HEK293 (cell line): ENCODE measurements at regions not wholly inside any gene's neighbourhood (a gene's known extent, or its start where the extent isn't known, plus 50 kb on each side); places are given as distances from the start of the nearest gene placed in this dataset.

ENCODE experiments used
- CTCF ChIA-PET: fragments of 350-600 bp; formaldehyde crosslinking; extraction: SDS; loops from one replicate; lab custom pipeline; 2021; ENCODE audit warnings: antibody characterized with exemption; lab: Yijun Ruan, JAX
- POLR2A ChIA-PET: fragments of 300-600 bp; formaldehyde crosslinking; extraction: SDS; loops from one replicate; lab custom pipeline; 2020; ENCODE audit warnings: antibody characterized with exemption, inconsistent platforms; lab: Yijun Ruan, JAX
- H3K27ac ChIP-seq: fragments of 200-500 bp; sonication (Bioruptor generic); 2 replicates; pipeline ENCODE4 v1.5.1; 2014; ENCODE audit warnings: low read depth, low read length, control low read depth, inconsistent platforms; ENCODE audit errors: extremely low read depth
- H3K36me3 ChIP-seq, 2 experiments: fragments of 200-500 bp in 1 of 2; sonication (Bioruptor generic) in 1 of 2; 1 replicate in 1 of 2; 2 replicates in 1 of 2; pipeline ENCODE4 v1.5.1; 2014 to 2017; ENCODE audit warnings: inconsistent platforms in 2 of 2, low read length in 2 of 2; ENCODE audit not compliant: control insufficient read depth in 2 of 2, insufficient read depth in 1 of 2
- H3K4me1 ChIP-seq: fragments of 200-500 bp; sonication (Bioruptor generic); 2 replicates; pipeline ENCODE4 v1.5.1; 2014; ENCODE audit warnings: mild to moderate bottlenecking, low read length, inconsistent platforms; ENCODE audit not compliant: control insufficient read depth, insufficient read depth
- H3K4me3 ChIP-seq: 2 replicates; pipeline ENCODE4 v1.5.1; 2011; ENCODE audit warnings: low read depth, mild to moderate bottlenecking, control low read depth, low read length, moderate library complexity
- H3K9me3 ChIP-seq: fragments of 200-500 bp; sonication (Bioruptor generic); 2 replicates; pipeline ENCODE4 v1.5.1; 2014; ENCODE audit warnings: low read depth, low read length, inconsistent platforms; ENCODE audit not compliant: control insufficient read depth, insufficient read depth
- PRDM4 ChIP-seq: fragments of 450-650 bp; formaldehyde crosslinking; IDR thresholded peaks from 2 replicates; pipeline ENCODE4 v1.5.1; 2017; ENCODE audit warnings: missing biosample characterization, missing genetic modification characterization
- SP7 ChIP-seq: fragments of 450-650 bp; formaldehyde crosslinking; IDR thresholded peaks from 2 replicates; pipeline ENCODE4 v1.5.1; 2016; ENCODE audit warnings: missing biosample characterization, missing genetic modification characterization
- ZBTB6 ChIP-seq: fragments of 450-650 bp; formaldehyde crosslinking; IDR thresholded peaks from 2 replicates; pipeline ENCODE4 v1.5.1; 2017; ENCODE audit warnings: missing biosample characterization, missing genetic modification characterization
- ZEB2 ChIP-seq: fragments of 450-650 bp; formaldehyde crosslinking; IDR thresholded peaks from 2 replicates; pipeline ENCODE4 v1.5.1; 2016; ENCODE audit warnings: missing biosample characterization, missing genetic modification characterization
- ZFP3 ChIP-seq: fragments of 450-650 bp; formaldehyde crosslinking; IDR thresholded peaks from 2 replicates; pipeline ENCODE4 v1.5.1; 2016; ENCODE audit warnings: low read depth, missing biosample characterization, missing genetic modification characterization
- ZNF146 ChIP-seq: fragments of 450-650 bp; formaldehyde crosslinking; IDR thresholded peaks from 2 replicates; pipeline ENCODE4 v1.5.1; 2016; ENCODE audit warnings: missing biosample characterization, missing genetic modification characterization
- ZNF19 ChIP-seq: fragments of 450-650 bp; formaldehyde crosslinking; IDR thresholded peaks from 2 replicates; pipeline ENCODE4; 2016; ENCODE audit warnings: missing biosample characterization, missing genetic modification characterization, low read depth
- ZNF202 ChIP-seq: fragments of 450-650 bp; formaldehyde crosslinking; IDR thresholded peaks from 2 replicates; pipeline ENCODE4 v1.5.1; 2016; ENCODE audit warnings: missing biosample characterization, missing genetic modification characterization, borderline replicate concordance
- ZNF223 ChIP-seq: fragments of 450-650 bp; formaldehyde crosslinking; IDR thresholded peaks from 2 replicates; pipeline ENCODE4 v1.5.1; 2016; ENCODE audit warnings: missing biosample characterization, missing genetic modification characterization
- ZNF248 ChIP-seq: fragments of 450-650 bp; formaldehyde crosslinking; IDR thresholded peaks from 2 replicates; pipeline ENCODE4 v1.5.1; 2017; ENCODE audit warnings: missing biosample characterization, missing genetic modification characterization
- ZNF341 ChIP-seq: fragments of 450-650 bp; formaldehyde crosslinking; IDR thresholded peaks from 2 replicates; pipeline ENCODE4; 2016; ENCODE audit warnings: low read depth, missing biosample characterization, missing genetic modification characterization
- ZNF521 ChIP-seq: fragments of 450-650 bp; formaldehyde crosslinking; IDR thresholded peaks from 2 replicates; pipeline ENCODE4 v1.5.1; 2017; ENCODE audit warnings: missing biosample characterization, mild to moderate bottlenecking, missing genetic modification characterization
- ZNF548 ChIP-seq: fragments of 450-650 bp; formaldehyde crosslinking; IDR thresholded peaks from 2 replicates; pipeline ENCODE4 v1.5.1; 2016; ENCODE audit warnings: missing biosample characterization, missing genetic modification characterization
- ZNF560 ChIP-seq: fragments of 450-650 bp; formaldehyde crosslinking; IDR thresholded peaks from 2 replicates; pipeline ENCODE4 v1.5.1; 2017; ENCODE audit warnings: missing biosample characterization, missing genetic modification characterization, borderline replicate concordance
- ZNF596 ChIP-seq: fragments of 450-650 bp; IDR thresholded peaks from 2 replicates; pipeline ENCODE4 v1.5.0; 2018; ENCODE audit warnings: missing biosample characterization, mild to moderate bottlenecking, missing genetic modification characterization, moderate library complexity
- ZNF629 ChIP-seq: fragments of 450-650 bp; formaldehyde crosslinking; IDR thresholded peaks from 2 replicates; pipeline ENCODE4 v1.5.1; 2017; ENCODE audit warnings: missing biosample characterization, missing genetic modification characterization
- ZNF768 ChIP-seq: fragments of 450-650 bp; formaldehyde crosslinking; IDR thresholded peaks from 2 replicates; pipeline ENCODE4 v1.5.1; 2018; ENCODE audit warnings: missing biosample characterization, mild to moderate bottlenecking, missing genetic modification characterization
- ZNF837 ChIP-seq: fragments of 450-650 bp; formaldehyde crosslinking; IDR thresholded peaks from 2 replicates; pipeline ENCODE4 v1.5.1; 2016; ENCODE audit warnings: missing biosample characterization, missing genetic modification characterization
- ZSCAN4 ChIP-seq: fragments of 450-650 bp; formaldehyde crosslinking; IDR thresholded peaks from 2 replicates; pipeline ENCODE4 v1.5.1; 2017; ENCODE audit warnings: missing biosample characterization, missing genetic modification characterization
- TF ChIP-seq, protein P1 (sequence below): fragments of 450-650 bp; formaldehyde crosslinking; IDR thresholded peaks from 2 replicates; pipeline ENCODE4 v1.5.1; 2016; ENCODE audit warnings: missing biosample characterization, missing genetic modification characterization, borderline replicate concordance
- TF ChIP-seq, protein P2 (sequence below): fragments of 450-650 bp; formaldehyde crosslinking; IDR thresholded peaks from 2 replicates; pipeline ENCODE4 v1.5.1; 2016; ENCODE audit warnings: missing biosample characterization, missing genetic modification characterization

DNA sequence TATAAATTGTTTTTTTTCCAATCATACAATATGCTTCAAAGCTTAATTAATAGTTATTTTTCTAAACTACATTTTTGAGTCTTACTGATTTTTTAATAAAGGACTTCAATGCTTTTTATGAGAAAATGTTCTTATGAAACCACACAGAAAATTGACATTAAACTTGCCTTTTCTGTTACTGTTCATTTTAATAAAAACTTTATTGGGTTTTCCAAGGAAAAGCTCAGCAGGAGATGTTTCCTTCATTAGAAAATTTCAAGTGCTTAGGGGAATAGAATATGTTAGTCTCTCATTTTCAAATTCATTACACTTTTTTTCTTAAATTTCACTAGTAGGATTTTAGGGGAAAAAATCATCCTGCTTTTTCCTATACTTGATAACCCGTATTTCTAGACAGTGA lies 711.4 kb downstream of the DIPK2A start (continued):
- no peak for TF ChIP-seq ZSCAN4 (tag by site-specific recombination)
- no peak for TF ChIP-seq SP7 (tag by site-specific recombination)
- no peak for TF ChIP-seq ZNF202 (tag by site-specific recombination)
- TF ChIP-seq ZNF768 (tag by site-specific recombination): no peak

GRCh38 chr3:144687862-144688261 lies 716.2 kb downstream of the DIPK2A start:
- Histone ChIP-seq H3K4me3 (no peak overlapping the region), H3K4me1 (no peaks in the 10 kb centered on the region), H3K27ac (no peak overlapping the region), H3K9me3 (no peaks in the 10 kb centered on the region), H3K36me3 (no peaks in the 10 kb centered on the region)
- ChIA-PET CTCF (interaction anchor here (0.6 to 0.7 kb wide), 3 partner anchors 130 to 1662 kb away, joined by 3 to 4 read pairs (median 3); no protein-coding TSS in a partner anchor), POLR2A (no interaction called here)
- no peak for TF ChIP-seq ZNF629 (tag by site-specific recombination)
- TF ChIP-seq, protein P1, sequence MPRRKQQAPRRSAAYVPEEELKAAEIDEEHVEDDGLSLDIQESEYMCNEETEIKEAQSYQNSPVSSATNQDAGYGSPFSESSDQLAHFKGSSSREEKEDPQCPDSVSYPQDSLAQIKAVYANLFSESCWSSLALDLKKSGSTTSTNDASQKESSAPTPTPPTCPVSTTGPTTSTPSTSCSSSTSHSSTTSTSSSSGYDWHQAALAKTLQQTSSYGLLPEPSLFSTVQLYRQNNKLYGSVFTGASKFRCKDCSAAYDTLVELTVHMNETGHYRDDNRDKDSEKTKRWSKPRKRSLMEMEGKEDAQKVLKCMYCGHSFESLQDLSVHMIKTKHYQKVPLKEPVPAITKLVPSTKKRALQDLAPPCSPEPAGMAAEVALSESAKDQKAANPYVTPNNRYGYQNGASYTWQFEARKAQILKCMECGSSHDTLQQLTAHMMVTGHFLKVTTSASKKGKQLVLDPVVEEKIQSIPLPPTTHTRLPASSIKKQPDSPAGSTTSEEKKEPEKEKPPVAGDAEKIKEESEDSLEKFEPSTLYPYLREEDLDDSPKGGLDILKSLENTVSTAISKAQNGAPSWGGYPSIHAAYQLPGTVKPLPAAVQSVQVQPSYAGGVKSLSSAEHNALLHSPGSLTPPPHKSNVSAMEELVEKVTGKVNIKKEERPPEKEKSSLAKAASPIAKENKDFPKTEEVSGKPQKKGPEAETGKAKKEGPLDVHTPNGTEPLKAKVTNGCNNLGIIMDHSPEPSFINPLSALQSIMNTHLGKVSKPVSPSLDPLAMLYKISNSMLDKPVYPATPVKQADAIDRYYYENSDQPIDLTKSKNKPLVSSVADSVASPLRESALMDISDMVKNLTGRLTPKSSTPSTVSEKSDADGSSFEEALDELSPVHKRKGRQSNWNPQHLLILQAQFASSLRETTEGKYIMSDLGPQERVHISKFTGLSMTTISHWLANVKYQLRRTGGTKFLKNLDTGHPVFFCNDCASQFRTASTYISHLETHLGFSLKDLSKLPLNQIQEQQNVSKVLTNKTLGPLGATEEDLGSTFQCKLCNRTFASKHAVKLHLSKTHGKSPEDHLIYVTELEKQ (tag by site-specific recombination): no peak
- TF ChIP-seq ZNF560 (tag by site-specific recombination): no peak
- no peak for TF ChIP-seq ZBTB6 (tag by site-specific recombination)
- TF ChIP-seq ZNF548 (tag by site-specific recombination): no peak
- no peak for TF ChIP-seq ZEB2 (tag by site-specific recombination)
- no peak for TF ChIP-seq ZNF146 (tag by site-specific recombination)
- no peak for TF ChIP-seq ZNF596 (tag by site-specific recombination)
- no peak for TF ChIP-seq PRDM4
- no peak for TF ChIP-seq ZNF341
- TF ChIP-seq ZNF837 (tag by site-specific recombination): no peak
- no peak for TF ChIP-seq ZFP3 (tag by site-specific recombination)
- no peak for TF ChIP-seq ZNF521 (tag by site-specific recombination)
- no peak for TF ChIP-seq ZNF19 (tag by site-specific recombination)
- TF ChIP-seq, protein P2, sequence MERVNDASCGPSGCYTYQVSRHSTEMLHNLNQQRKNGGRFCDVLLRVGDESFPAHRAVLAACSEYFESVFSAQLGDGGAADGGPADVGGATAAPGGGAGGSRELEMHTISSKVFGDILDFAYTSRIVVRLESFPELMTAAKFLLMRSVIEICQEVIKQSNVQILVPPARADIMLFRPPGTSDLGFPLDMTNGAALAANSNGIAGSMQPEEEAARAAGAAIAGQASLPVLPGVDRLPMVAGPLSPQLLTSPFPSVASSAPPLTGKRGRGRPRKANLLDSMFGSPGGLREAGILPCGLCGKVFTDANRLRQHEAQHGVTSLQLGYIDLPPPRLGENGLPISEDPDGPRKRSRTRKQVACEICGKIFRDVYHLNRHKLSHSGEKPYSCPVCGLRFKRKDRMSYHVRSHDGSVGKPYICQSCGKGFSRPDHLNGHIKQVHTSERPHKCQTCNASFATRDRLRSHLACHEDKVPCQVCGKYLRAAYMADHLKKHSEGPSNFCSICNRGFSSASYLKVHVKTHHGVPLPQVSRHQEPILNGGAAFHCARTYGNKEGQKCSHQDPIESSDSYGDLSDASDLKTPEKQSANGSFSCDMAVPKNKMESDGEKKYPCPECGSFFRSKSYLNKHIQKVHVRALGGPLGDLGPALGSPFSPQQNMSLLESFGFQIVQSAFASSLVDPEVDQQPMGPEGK: no peak
- no peak for TF ChIP-seq ZNF223 (tag by site-specific recombination)
- no peak for TF ChIP-seq ZNF248 (tag by site-specific recombination)
